Daoy (cell line): ENCODE measurements at regions not wholly inside any gene's neighbourhood (a gene's known extent, or its start where the extent isn't known, plus 50 kb on each side); places are given as distances from the start of the nearest gene placed in this dataset.
"Not testable (repeated sequence)": the region's sequence is repeated elsewhere in the genome, so short reads cannot be mapped to it uniquely, and the experiment has no call there.

Experiments used
- DNase-seq: peaks from one replicate; pipeline ENCODE4 v3.0.0-alpha.2; 2015; ENCODE audit warnings: low read depth

- DNase-seq = no peak
Observed at GRCh38 chr1:219726480-219727272, 113.8 kb upstream of the ZC3H11B start.

- peak; percentile 7 for DNase-seq
Observed at GRCh38 chr1:219724440-219724839, 111.5 kb upstream of the ZC3H11B start.

- no peak for DNase-seq
Observed at GRCh38 chr1:219717536-219717935, 104.6 kb upstream of the ZC3H11B start.

- no peak for DNase-seq
Observed at GRCh38 chr1:219716611-219717114, 103.8 kb upstream of the ZC3H11B start.

GRCh38 chr1:219713981-219714381 is 101.1 kb upstream of the ZC3H11B start:
- DNase-seq = no peak

GRCh38 chr1:219712506-219712905 is 99.6 kb upstream of the ZC3H11B start:
- no peak for DNase-seq

- peak; percentile 81 for DNase-seq
Observed at GRCh38 chr1:219710529-219711194, 97.8 kb upstream of the ZC3H11B start.

GRCh38 chr1:219708919-219709543 is 96.1 kb upstream of the ZC3H11B start:
- no peak for DNase-seq

GRCh38 chr1:219707885-219708284 is 95.0 kb upstream of the ZC3H11B start:
- DNase-seq = not testable (repeated sequence)

GRCh38 chr1:219704331-219704730 is 91.4 kb upstream of the ZC3H11B start:
- DNase-seq = not testable (repeated sequence)

GRCh38 chr1:219703368-219703639 is 90.4 kb upstream of the ZC3H11B start:
- no peak for DNase-seq

- DNase-seq = no peak
Observed at GRCh38 chr1:219701476-219701875, 88.6 kb upstream of the ZC3H11B start.

GRCh38 chr1:219699870-219700269 is 87.0 kb upstream of the ZC3H11B start:
- peak; percentile 85 for DNase-seq

- no peak for DNase-seq
Observed at GRCh38 chr1:219697682-219698081, 84.8 kb upstream of the ZC3H11B start.

GRCh38 chr1:219692981-219693380 is 80.1 kb upstream of the ZC3H11B start:
- DNase-seq = no peak

- no peak for DNase-seq
Observed at GRCh38 chr1:219689774-219690173, 76.9 kb upstream of the ZC3H11B start.

GRCh38 chr1:219687779-219688178 is 74.9 kb upstream of the ZC3H11B start:
- DNase-seq = no peak

GRCh38 chr1:219686171-219686570 is 73.3 kb upstream of the ZC3H11B start:
- DNase-seq = no peak

- DNase-seq = no peak
Observed at GRCh38 chr1:219682788-219683187, 69.9 kb upstream of the ZC3H11B start.

GRCh38 chr1:219681876-219682275 is 69.0 kb upstream of the ZC3H11B start:
- DNase-seq = no peak

GRCh38 chr1:219676012-219676765 is 63.3 kb upstream of the ZC3H11B start:
- DNase-seq = no peak
